ENCODE measurements at regions not wholly inside any gene's neighbourhood (a gene's known extent, or its start where the extent isn't known, plus 50 kb on each side); places are given as distances from the start of the nearest gene placed in this dataset.

DNA sequence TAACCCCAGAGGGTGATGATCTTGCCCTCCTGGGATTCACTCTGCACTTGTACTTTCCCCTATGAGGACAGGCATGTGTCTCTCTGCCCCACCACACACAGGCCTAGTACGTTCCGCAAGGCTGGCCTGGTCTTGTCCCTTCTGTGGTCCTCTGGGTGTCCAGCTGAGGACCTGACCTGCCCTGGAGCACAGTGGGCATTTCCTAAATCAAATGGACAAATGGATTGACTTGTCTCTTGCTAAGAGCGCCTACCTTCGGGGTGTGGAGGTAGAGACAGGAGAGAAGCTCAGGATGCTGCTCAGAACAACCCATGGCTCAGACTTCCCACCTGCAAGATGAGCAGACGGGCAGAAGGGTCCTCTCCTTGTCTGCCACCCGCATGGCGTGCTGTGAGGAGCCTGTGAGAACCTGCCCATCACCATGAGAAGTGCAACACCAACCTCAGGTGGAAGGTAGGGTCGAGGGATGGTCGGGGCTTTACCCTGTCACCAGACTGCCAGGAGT, 133.6 kb downstream of the MYCN start:
- TF ChIP-seq, protein P1, sequence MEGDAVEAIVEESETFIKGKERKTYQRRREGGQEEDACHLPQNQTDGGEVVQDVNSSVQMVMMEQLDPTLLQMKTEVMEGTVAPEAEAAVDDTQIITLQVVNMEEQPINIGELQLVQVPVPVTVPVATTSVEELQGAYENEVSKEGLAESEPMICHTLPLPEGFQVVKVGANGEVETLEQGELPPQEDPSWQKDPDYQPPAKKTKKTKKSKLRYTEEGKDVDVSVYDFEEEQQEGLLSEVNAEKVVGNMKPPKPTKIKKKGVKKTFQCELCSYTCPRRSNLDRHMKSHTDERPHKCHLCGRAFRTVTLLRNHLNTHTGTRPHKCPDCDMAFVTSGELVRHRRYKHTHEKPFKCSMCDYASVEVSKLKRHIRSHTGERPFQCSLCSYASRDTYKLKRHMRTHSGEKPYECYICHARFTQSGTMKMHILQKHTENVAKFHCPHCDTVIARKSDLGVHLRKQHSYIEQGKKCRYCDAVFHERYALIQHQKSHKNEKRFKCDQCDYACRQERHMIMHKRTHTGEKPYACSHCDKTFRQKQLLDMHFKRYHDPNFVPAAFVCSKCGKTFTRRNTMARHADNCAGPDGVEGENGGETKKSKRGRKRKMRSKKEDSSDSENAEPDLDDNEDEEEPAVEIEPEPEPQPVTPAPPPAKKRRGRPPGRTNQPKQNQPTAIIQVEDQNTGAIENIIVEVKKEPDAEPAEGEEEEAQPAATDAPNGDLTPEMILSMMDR (IDR thresholded peaks at IDR 0.05; ENCODE audit: low read depth, low read length) = no peak
- TF ChIP-seq, protein P2, sequence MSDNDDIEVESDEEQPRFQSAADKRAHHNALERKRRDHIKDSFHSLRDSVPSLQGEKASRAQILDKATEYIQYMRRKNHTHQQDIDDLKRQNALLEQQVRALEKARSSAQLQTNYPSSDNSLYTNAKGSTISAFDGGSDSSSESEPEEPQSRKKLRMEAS (IDR thresholded peaks at IDR 0.05; ENCODE audit: low read depth, low read length) = no peak
- TF ChIP-seq MYC (IDR thresholded peaks at IDR 0.05; ENCODE audit: low read depth, low read length) (no peak), POLR2A (IDR thresholded peaks at IDR 0.05; ENCODE audit: extremely low read depth, insufficient read length) (no peak)

All from NB4 (cell line).